Tibial nerve (tissue), 4 donors: ENCODE measurements at regions not wholly inside any gene's neighbourhood (a gene's known extent, or its start where the extent isn't known, plus 50 kb on each side); places are given as distances from the start of the nearest gene placed in this dataset.

Experiments used
- DNase-seq, 2 donors: peaks; one replicate each; pipeline ENCODE4 v3.0.0-alpha.2; 2019; ENCODE audit warnings: low spot score in 2 of 2
- H3K27ac ChIP-seq, 4 donors: fragments of 200-600 bp; sonication (generic) in 3 of 4; one replicate each; pipeline ENCODE4 v1.5.1; 2017 to 2019; ENCODE audit warnings: mild to moderate bottlenecking in 1 of 4
- H3K27me3 ChIP-seq, 2 donors: fragments of 200-600 bp; sonication (generic) in 1 of 2; one replicate each; pipeline versions ENCODE4 v1.5.1 to v1.6.0; 2017 to 2019
- H3K36me3 ChIP-seq, 3 donors: fragments of 200-600 bp; sonication (generic); one replicate each; pipeline ENCODE4 v1.5.1; 2018 to 2019
- H3K4me1 ChIP-seq, 4 donors: fragments of 200-600 bp; sonication (generic) in 3 of 4; one replicate each; pipeline ENCODE4 v1.5.1; 2017 to 2019
- H3K4me3 ChIP-seq, 4 donors: fragments of 200-600 bp; sonication (generic) in 3 of 4; one replicate each; pipeline ENCODE4 v1.5.1; 2017 to 2019; ENCODE audit warnings: mild to moderate bottlenecking in 1 of 4, moderate library complexity in 1 of 4
- H3K9me3 ChIP-seq, 4 donors: fragments of 200-600 bp; sonication (generic) in 3 of 4; one replicate each; pipeline ENCODE4 v1.5.1; 2017 to 2019
- EP300 ChIP-seq, 2 donors: sonication (generic); formaldehyde crosslinking; IDR thresholded peaks; one replicate each; pipeline ENCODE4 v1.6.1; 2017; ENCODE audit warnings: antibody characterized with exemption in 2 of 2, mild to moderate bottlenecking in 1 of 2
- POLR2A ChIP-seq, 2 donors: fragments of 450-650 bp; IDR thresholded peaks; one replicate each; pipeline ENCODE4 v1.6.1; 2017; ENCODE audit warnings: antibody characterized with exemption in 2 of 2, mild to moderate bottlenecking in 2 of 2, moderate library complexity in 2 of 2
- WGBS, 2 donors: methylation state at CpG; one replicate each; pipeline ENCODE4 v1.1.5; 2018; 5-methylcytosine and 5-hydroxymethylcytosine counted together
- TF ChIP-seq, protein P1 (sequence below), 5 experiments: fragments of 200-600 bp in 3 of 5; fragments of 450-650 bp in 2 of 5; sonication (generic) in 3 of 5; IDR thresholded peaks; one replicate each; pipeline ENCODE4 v1.5.1; 2016 to 2019; ENCODE audit warnings: antibody characterized with exemption in 5 of 5, mild to moderate bottlenecking in 3 of 5, moderate library complexity in 2 of 5

DNA sequence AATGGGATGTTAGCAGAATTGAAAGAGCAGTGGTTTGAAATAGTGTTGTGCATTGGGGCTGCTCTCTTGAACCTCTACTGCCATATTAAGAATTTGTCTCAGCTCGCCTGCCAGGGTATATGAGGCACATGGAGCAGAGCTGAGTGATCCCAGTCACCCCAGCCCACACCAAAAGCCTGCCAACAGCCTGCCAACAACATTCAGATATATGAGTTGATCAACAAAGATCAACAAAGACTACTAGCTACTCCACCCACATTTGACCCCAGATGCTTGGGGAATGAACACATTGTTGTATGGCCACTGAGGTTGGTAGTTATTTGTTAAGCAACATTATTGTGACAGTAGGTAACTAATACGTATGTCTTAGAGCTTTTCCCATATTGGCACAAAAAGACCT lies 570.9 kb upstream of the IL12A start:
- Histone ChIP-seq H3K4me1 (no peaks in the 10 kb centered on the region), H3K4me3 (no peak overlapping the region), H3K36me3 (no peaks in the 10 kb centered on the region), H3K9me3 (no peaks in the 10 kb centered on the region), H3K27ac (no peak overlapping the region), H3K27me3 (no peaks in the 10 kb centered on the region)
- WGBS, 2 donors = 51 to 59% methylated on average over 2 of the region's 2 CpGs
- no peak for DNase-seq
- TF ChIP-seq EP300 (IDR thresholded peaks at IDR 0.05) (no peak), POLR2A (IDR thresholded peaks at IDR 0.05) (no peak)
- TF ChIP-seq, protein P1, sequence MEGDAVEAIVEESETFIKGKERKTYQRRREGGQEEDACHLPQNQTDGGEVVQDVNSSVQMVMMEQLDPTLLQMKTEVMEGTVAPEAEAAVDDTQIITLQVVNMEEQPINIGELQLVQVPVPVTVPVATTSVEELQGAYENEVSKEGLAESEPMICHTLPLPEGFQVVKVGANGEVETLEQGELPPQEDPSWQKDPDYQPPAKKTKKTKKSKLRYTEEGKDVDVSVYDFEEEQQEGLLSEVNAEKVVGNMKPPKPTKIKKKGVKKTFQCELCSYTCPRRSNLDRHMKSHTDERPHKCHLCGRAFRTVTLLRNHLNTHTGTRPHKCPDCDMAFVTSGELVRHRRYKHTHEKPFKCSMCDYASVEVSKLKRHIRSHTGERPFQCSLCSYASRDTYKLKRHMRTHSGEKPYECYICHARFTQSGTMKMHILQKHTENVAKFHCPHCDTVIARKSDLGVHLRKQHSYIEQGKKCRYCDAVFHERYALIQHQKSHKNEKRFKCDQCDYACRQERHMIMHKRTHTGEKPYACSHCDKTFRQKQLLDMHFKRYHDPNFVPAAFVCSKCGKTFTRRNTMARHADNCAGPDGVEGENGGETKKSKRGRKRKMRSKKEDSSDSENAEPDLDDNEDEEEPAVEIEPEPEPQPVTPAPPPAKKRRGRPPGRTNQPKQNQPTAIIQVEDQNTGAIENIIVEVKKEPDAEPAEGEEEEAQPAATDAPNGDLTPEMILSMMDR (IDR thresholded peaks at IDR 0.05) = no peak

GRCh38 chr3:159418571-159419526 lies 569.8 kb upstream of the IL12A start:
- Histone ChIP-seq H3K9me3 (no peaks in the 10 kb centered on the region), H3K27me3 (no peaks in the 10 kb centered on the region), H3K27ac (no peak overlapping the region), H3K4me3 (no peak overlapping the region), H3K4me1 (no peaks in the 10 kb centered on the region), H3K36me3 (no peaks in the 10 kb centered on the region)
- no peak for TF ChIP-seq POLR2A (IDR thresholded peaks at IDR 0.05)
- TF ChIP-seq EP300 (IDR thresholded peaks at IDR 0.05) = no peak
- TF ChIP-seq, protein P1 (IDR thresholded peaks at IDR 0.05) = no peak
- DNase-seq = no peak
- WGBS, 2 donors = 42 to 50% methylated on average over 4 of the region's 4 CpGs

- H3K27ac ChIP-seq = no peak overlapping the region
- no peaks in the 10 kb centered on the region for H3K27me3 ChIP-seq
- no peak overlapping the region for H3K4me3 ChIP-seq
- no peaks in the 10 kb centered on the region for H3K4me1 ChIP-seq
- no peaks in the 10 kb centered on the region for H3K9me3 ChIP-seq
- no peaks in the 10 kb centered on the region for H3K36me3 ChIP-seq
- TF ChIP-seq EP300 (IDR thresholded peaks at IDR 0.05) (no peak), POLR2A (IDR thresholded peaks at IDR 0.05) (no peak)
- no peak for DNase-seq
- WGBS, 2 donors = 72 to 87% methylated on average over 2 of the region's 2 CpGs
These were observed 558.9 kb upstream of the IL12A start for GRCh38 chr3:159429702-159430101.

GRCh38 chr3:159432682-159433340 lies 555.8 kb upstream of the IL12A start:
- Histone ChIP-seq H3K9me3 (no peaks in the 10 kb centered on the region), H3K4me1 (no peaks in the 10 kb centered on the region), H3K4me3 (no peak overlapping the region), H3K27me3 (no peaks in the 10 kb centered on the region), H3K36me3 (no peaks in the 10 kb centered on the region), H3K27ac (no peak overlapping the region)
- DNase-seq = no peak
- WGBS, 2 donors = 49 to 58% methylated on average over 4 of the region's 4 CpGs
- no peak for TF ChIP-seq EP300 (IDR thresholded peaks at IDR 0.05)
- TF ChIP-seq POLR2A (IDR thresholded peaks at IDR 0.05) = no peak
- TF ChIP-seq, protein P1 (IDR thresholded peaks at IDR 0.05) = no peak

GRCh38 chr3:159439346-159439745 lies 549.3 kb upstream of the IL12A start:
- no peak for DNase-seq
- Histone ChIP-seq H3K9me3 (no peaks in the 10 kb centered on the region), H3K4me3 (no peak overlapping the region), H3K4me1 (no peaks in the 10 kb centered on the region), H3K27me3 (no peaks in the 10 kb centered on the region), H3K27ac (no peak overlapping the region), H3K36me3 (no peaks in the 10 kb centered on the region)
- WGBS, 2 donors = 91 to 97% methylated on average over 4 of the region's 4 CpGs
- TF ChIP-seq, protein P1 (IDR thresholded peaks at IDR 0.05) = no peak
- TF ChIP-seq EP300 (IDR thresholded peaks at IDR 0.05) = no peak
